ENCODE measurements at regions not wholly inside any gene's neighbourhood (a gene's known extent, or its start where the extent isn't known, plus 50 kb on each side); places are given as distances from the start of the nearest gene placed in this dataset.

DNA sequence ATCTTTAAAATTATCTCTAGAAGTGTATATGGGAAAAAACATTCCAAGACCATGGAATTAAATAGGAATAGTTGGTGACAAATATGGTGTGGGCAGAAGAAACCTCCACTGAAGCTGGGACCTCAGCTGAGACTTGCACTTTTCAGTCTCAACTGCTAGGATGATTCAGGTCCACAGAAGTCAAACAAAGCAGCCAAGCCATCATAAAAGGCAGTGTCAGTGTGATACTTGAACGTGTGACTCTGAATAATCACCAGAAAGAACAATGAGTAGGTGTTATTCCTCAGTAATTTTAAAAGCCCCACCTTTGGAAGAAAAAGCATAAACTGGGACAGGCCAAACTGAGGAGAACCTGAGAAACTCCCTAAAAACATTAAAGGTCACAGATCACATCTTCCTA lies 90.7 kb downstream of the ZNF281 start:
- Mint-ChIP-seq H3K9me3 (ENCODE audit: unreplicated experiment) (no peaks in the 10 kb centered on the region), H3K4me1 (ENCODE audit: unreplicated experiment) (peaks cover 10% of the 10 kb centered on the region), H3K4me3 (ENCODE audit: unreplicated experiment) (no peak overlapping the region), H3K36me3 (ENCODE audit: low read depth, unreplicated experiment) (no peaks in the 10 kb centered on the region), H3K27ac (ENCODE audit: unreplicated experiment) (no peak overlapping the region), H3K27me3 (ENCODE audit: unreplicated experiment) (no peaks in the 10 kb centered on the region)
- no peak for TF ChIP-seq CTCF (IDR thresholded peaks at IDR 0.05; ENCODE audit: unreplicated experiment)
- no peak for DNase-seq (ENCODE audit: low spot score)

GRCh38 chr1:200317236-200317635 lies 92.6 kb downstream of the ZNF281 start:
- Mint-ChIP-seq H3K4me1 (ENCODE audit: unreplicated experiment) (peaks cover 6% of the 10 kb centered on the region), H3K9me3 (ENCODE audit: unreplicated experiment) (no peaks in the 10 kb centered on the region), H3K27ac (ENCODE audit: unreplicated experiment) (no peak overlapping the region), H3K36me3 (ENCODE audit: low read depth, unreplicated experiment) (no peaks in the 10 kb centered on the region), H3K27me3 (ENCODE audit: unreplicated experiment) (peaks cover 1% of the 10 kb centered on the region), H3K4me3 (ENCODE audit: unreplicated experiment) (no peak overlapping the region)
- DNase-seq (ENCODE audit: low spot score), result no peak
- TF ChIP-seq CTCF (IDR thresholded peaks at IDR 0.05; ENCODE audit: unreplicated experiment), result no peak

- no peak for DNase-seq (ENCODE audit: low spot score)
- no peak overlapping the region for H3K4me3 Mint-ChIP-seq (ENCODE audit: unreplicated experiment)
- no peaks in the 10 kb centered on the region for H3K9me3 Mint-ChIP-seq (ENCODE audit: unreplicated experiment)
- TF ChIP-seq CTCF (IDR thresholded peaks at IDR 0.05; ENCODE audit: unreplicated experiment), result no peak
- H3K27me3 Mint-ChIP-seq (ENCODE audit: unreplicated experiment), result peaks cover 1% of the 10 kb centered on the region
- no peaks in the 10 kb centered on the region for H3K36me3 Mint-ChIP-seq (ENCODE audit: low read depth, unreplicated experiment)
- H3K4me1 Mint-ChIP-seq (ENCODE audit: unreplicated experiment), result peaks cover 6% of the 10 kb centered on the region
- no peak overlapping the region for H3K27ac Mint-ChIP-seq (ENCODE audit: unreplicated experiment)
These were observed 93.6 kb downstream of the ZNF281 start for GRCh38 chr1:200316148-200316803.

DNA sequence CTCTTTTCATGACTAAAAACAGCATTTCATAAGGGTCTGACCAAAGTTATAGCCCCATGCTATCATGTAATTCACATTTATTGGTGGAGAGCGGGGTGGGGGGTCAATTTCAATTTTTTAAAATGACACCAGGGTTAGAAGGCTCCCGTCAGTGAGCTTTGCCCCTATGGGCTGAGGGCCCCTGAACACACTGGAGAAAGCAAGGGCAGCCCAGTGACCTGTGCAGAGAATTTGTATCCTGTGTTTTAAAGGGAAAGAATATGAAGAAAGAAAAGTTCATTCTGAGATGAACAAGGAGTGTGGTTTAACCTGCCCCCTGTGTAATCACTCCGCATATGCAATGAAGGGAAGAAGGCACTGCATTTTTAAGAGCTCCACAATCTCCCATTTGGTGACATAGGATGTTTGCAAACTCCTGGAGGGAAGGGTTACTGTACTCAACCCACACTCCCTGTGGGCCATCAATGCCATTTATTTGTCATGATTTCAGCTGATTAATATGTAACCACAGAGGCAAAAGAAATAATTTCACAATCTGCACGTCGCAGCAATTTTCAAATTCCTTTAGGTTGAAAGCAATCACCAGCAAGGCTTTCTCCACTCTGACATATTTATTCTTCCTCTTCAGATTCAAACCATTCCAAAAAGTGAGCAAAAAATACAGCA lies 95.6 kb downstream of the ZNF281 start:
- TF ChIP-seq CTCF (IDR thresholded peaks at IDR 0.05; ENCODE audit: unreplicated experiment), result no peak
- H3K4me1 Mint-ChIP-seq (ENCODE audit: unreplicated experiment), result no peaks in the 10 kb centered on the region
- no peaks in the 10 kb centered on the region for H3K9me3 Mint-ChIP-seq (ENCODE audit: unreplicated experiment)
- DNase-seq (ENCODE audit: low spot score), result no peak
- H3K4me3 Mint-ChIP-seq (ENCODE audit: unreplicated experiment), result no peak overlapping the region
- no peak overlapping the region for H3K27ac Mint-ChIP-seq (ENCODE audit: unreplicated experiment)
- peaks cover 1% of the 10 kb centered on the region for H3K27me3 Mint-ChIP-seq (ENCODE audit: unreplicated experiment)
- H3K36me3 Mint-ChIP-seq (ENCODE audit: low read depth, unreplicated experiment), result no peaks in the 10 kb centered on the region

- H3K27ac Mint-ChIP-seq (ENCODE audit: unreplicated experiment), result no peak overlapping the region
- peaks cover 1% of the 10 kb centered on the region for H3K27me3 Mint-ChIP-seq (ENCODE audit: unreplicated experiment)
- H3K9me3 Mint-ChIP-seq (ENCODE audit: unreplicated experiment), result no peaks in the 10 kb centered on the region
- no peak for DNase-seq (ENCODE audit: low spot score)
- H3K4me3 Mint-ChIP-seq (ENCODE audit: unreplicated experiment), result no peak overlapping the region
- H3K36me3 Mint-ChIP-seq (ENCODE audit: low read depth, unreplicated experiment), result no peaks in the 10 kb centered on the region
- no peaks in the 10 kb centered on the region for H3K4me1 Mint-ChIP-seq (ENCODE audit: unreplicated experiment)
- no peak for TF ChIP-seq CTCF (IDR thresholded peaks at IDR 0.05; ENCODE audit: unreplicated experiment)
These were observed 98.6 kb downstream of the ZNF281 start for GRCh38 chr1:200311256-200311655.

All from endothelial cell (in vitro differentiated cells).